SK-N-DZ (cell line): ENCODE measurements at regions not wholly inside any gene's neighbourhood (a gene's known extent, or its start where the extent isn't known, plus 50 kb on each side); places are given as distances from the start of the nearest gene placed in this dataset.

Source experiments
- DNase-seq: peaks from one replicate; pipeline ENCODE4 v3.0.0-alpha.2; 2015; ENCODE audit warnings: low spot score

GRCh38 chr13:78228211-78228610, 309.6 kb upstream of the EDNRB start:
- no peak for DNase-seq

GRCh38 chr13:78227709-78228108, 309.1 kb upstream of the EDNRB start:
- no peak for DNase-seq

GRCh38 chr13:78215458-78216108, 297.0 kb upstream of the EDNRB start:
- DNase-seq = no peak

GRCh38 chr13:78201411-78201810, 282.8 kb upstream of the EDNRB start:
- no peak for DNase-seq

- no peak for DNase-seq
Measured at GRCh38 chr13:78198821-78199220, 280.2 kb upstream of the EDNRB start.

GRCh38 chr13:78198419-78198818, 279.8 kb upstream of the EDNRB start:
- DNase-seq = no peak

GRCh38 chr13:78197231-78197630, 278.6 kb upstream of the EDNRB start:
- DNase-seq = no peak

GRCh38 chr13:78194904-78195639, 276.4 kb upstream of the EDNRB start:
- DNase-seq = no peak

- DNase-seq = no peak
Measured at GRCh38 chr13:78193846-78194245, 275.2 kb upstream of the EDNRB start.

- no peak for DNase-seq
Measured at GRCh38 chr13:78192716-78193115, 274.1 kb upstream of the EDNRB start.

GRCh38 chr13:78190296-78190695, 271.7 kb upstream of the EDNRB start:
- no peak for DNase-seq

GRCh38 chr13:78187781-78188180, 269.1 kb upstream of the EDNRB start:
- DNase-seq = no peak

GRCh38 chr13:78185700-78186099, 267.1 kb upstream of the EDNRB start:
- no peak for DNase-seq

- no peak for DNase-seq
Measured at GRCh38 chr13:78183732-78184131, 265.1 kb upstream of the EDNRB start.

GRCh38 chr13:78182813-78183212, 264.2 kb upstream of the EDNRB start:
- DNase-seq = no peak

- no peak for DNase-seq
Measured at GRCh38 chr13:78177306-78177705, 258.7 kb upstream of the EDNRB start.

- no peak for DNase-seq
Measured at GRCh38 chr13:78176880-78177279, 258.2 kb upstream of the EDNRB start.

GRCh38 chr13:78169386-78169785, 250.8 kb upstream of the EDNRB start:
- DNase-seq = no peak

GRCh38 chr13:78168981-78169380, 250.3 kb upstream of the EDNRB start:
- no peak for DNase-seq

GRCh38 chr13:78161266-78161665, 242.6 kb upstream of the EDNRB start:
- no peak for DNase-seq

GRCh38 chr13:78160793-78161192, 242.2 kb upstream of the EDNRB start:
- DNase-seq = no peak

GRCh38 chr13:78152415-78152814, 233.8 kb upstream of the EDNRB start:
- no peak for DNase-seq

- DNase-seq = no peak
Measured at GRCh38 chr13:78147905-78148304, 229.3 kb upstream of the EDNRB start.
